ENCODE measurements at regions not wholly inside any gene's neighbourhood (a gene's known extent, or its start where the extent isn't known, plus 50 kb on each side); places are given as distances from the start of the nearest gene placed in this dataset.

- intact Hi-C loops (cut with micrococcal nuclease), result no loop called here
- ChIA-PET CTCF (no interaction called here), POLR2A (no interaction called here)
- Mint-ChIP-seq H3K9me3 (no peaks in the 10 kb centered on the region), H3K27ac (no peak overlapping the region), H3K27me3 (no peaks in the 10 kb centered on the region), H3K4me1 (ENCODE audit: low read depth) (no peaks in the 10 kb centered on the region), H3K4me3 (no peak overlapping the region), H3K36me3 (no peaks in the 10 kb centered on the region)
- DNase-seq, result no peak
Observed at GRCh38 chr20:56940466-56940865, 311.4 kb downstream of the TFAP2C start.

- POLR2A ChIA-PET, result no interaction called here
- Mint-ChIP-seq H3K4me1 (ENCODE audit: low read depth) (no peaks in the 10 kb centered on the region), H3K36me3 (no peaks in the 10 kb centered on the region), H3K9me3 (no peaks in the 10 kb centered on the region), H3K4me3 (no peak overlapping the region), H3K27ac (no peak overlapping the region), H3K27me3 (no peaks in the 10 kb centered on the region)
- intact Hi-C loops (cut with micrococcal nuclease), result no loop called here
- CTCF ChIA-PET, result no interaction called here
- DNase-seq, result no peak
Observed at GRCh38 chr20:56941101-56941686, 312.1 kb downstream of the TFAP2C start.

GRCh38 chr20:56943946-56944945 is 315.1 kb downstream of the TFAP2C start:
- no peaks in the 10 kb centered on the region for H3K36me3 Mint-ChIP-seq
- no peak overlapping the region for H3K4me3 Mint-ChIP-seq
- CTCF ChIA-PET, result no interaction called here

GRCh38 chr20:56945057-56945456 is 316.0 kb downstream of the TFAP2C start:
- ChIA-PET CTCF (no interaction called here), POLR2A (interaction anchor here (0.6 kb wide), 1 partner anchor 36 kb away, joined by 4 read pairs; no protein-coding TSS in a partner anchor)
- intact Hi-C loops (cut with micrococcal nuclease), result no loop called here
- H3K4me1 Mint-ChIP-seq (ENCODE audit: low read depth), result no peaks in the 10 kb centered on the region
- no peak overlapping the region for H3K4me3 Mint-ChIP-seq
- peaks cover 7% of the 10 kb centered on the region for H3K27me3 Mint-ChIP-seq
- no peak overlapping the region for H3K27ac Mint-ChIP-seq
- no peaks in the 10 kb centered on the region for H3K36me3 Mint-ChIP-seq
- no peaks in the 10 kb centered on the region for H3K9me3 Mint-ChIP-seq
- DNase-seq, result no peak

More at GRCh38 chr20:56943946-56944945, 315.1 kb downstream of the TFAP2C start:
- DNase-seq, result no peak
- Mint-ChIP-seq H3K9me3 (no peaks in the 10 kb centered on the region), H3K4me1 (ENCODE audit: low read depth) (no peaks in the 10 kb centered on the region), H3K27me3 (peaks cover 7% of the 10 kb centered on the region), H3K27ac (no peak overlapping the region)
- intact Hi-C loops (cut with micrococcal nuclease), result no loop called here
- POLR2A ChIA-PET, result no interaction called here

- no peaks in the 10 kb centered on the region for H3K9me3 Mint-ChIP-seq
Observed at GRCh38 chr20:56945901-56946300, 316.8 kb downstream of the TFAP2C start.

GRCh38 chr20:56949318-56949717 is 317.1 kb downstream of the BMP7 start:
- Mint-ChIP-seq H3K27ac (no peak overlapping the region), H3K4me1 (ENCODE audit: low read depth) (no peaks in the 10 kb centered on the region), H3K9me3 (no peaks in the 10 kb centered on the region), H3K27me3 (peaks cover 7% of the 10 kb centered on the region), H3K4me3 (no peak overlapping the region), H3K36me3 (no peaks in the 10 kb centered on the region)
- POLR2A ChIA-PET, result no interaction called here
- CTCF ChIA-PET, result no interaction called here
- no peak for DNase-seq
- intact Hi-C loops (cut with micrococcal nuclease), result no loop called here

More at GRCh38 chr20:56945901-56946300, 316.8 kb downstream of the TFAP2C start:
- no peaks in the 10 kb centered on the region for H3K4me1 Mint-ChIP-seq (ENCODE audit: low read depth)
- H3K4me3 Mint-ChIP-seq, result no peak overlapping the region
- intact Hi-C loops (cut with micrococcal nuclease), result no loop called here
- no peaks in the 10 kb centered on the region for H3K36me3 Mint-ChIP-seq
- H3K27ac Mint-ChIP-seq, result no peak overlapping the region
- CTCF ChIA-PET, result no interaction called here
- no peak for DNase-seq
- peaks cover 7% of the 10 kb centered on the region for H3K27me3 Mint-ChIP-seq
- POLR2A ChIA-PET, result no interaction called here

- CTCF ChIA-PET, result no interaction called here
- POLR2A ChIA-PET, result no interaction called here
- Mint-ChIP-seq H3K27ac (no peak overlapping the region), H3K36me3 (no peaks in the 10 kb centered on the region), H3K4me3 (no peak overlapping the region), H3K9me3 (no peaks in the 10 kb centered on the region), H3K27me3 (peaks cover 12% of the 10 kb centered on the region), H3K4me1 (ENCODE audit: low read depth) (no peaks in the 10 kb centered on the region)
- intact Hi-C loops (cut with micrococcal nuclease), result no loop called here
- DNase-seq, result no peak
Observed at GRCh38 chr20:56952258-56953047, 314.0 kb downstream of the BMP7 start.

- H3K4me1 Mint-ChIP-seq (ENCODE audit: low read depth), result no peaks in the 10 kb centered on the region
- no peak overlapping the region for H3K27ac Mint-ChIP-seq
- no peak overlapping the region for H3K4me3 Mint-ChIP-seq
- intact Hi-C loops (cut with micrococcal nuclease), result no loop called here
- H3K9me3 Mint-ChIP-seq, result no peaks in the 10 kb centered on the region
- ChIA-PET POLR2A (no interaction called here), CTCF (no interaction called here)
- peaks cover 14% of the 10 kb centered on the region for H3K27me3 Mint-ChIP-seq
- no peaks in the 10 kb centered on the region for H3K36me3 Mint-ChIP-seq
- DNase-seq, result no peak
Observed at GRCh38 chr20:56953048-56953586, 313.3 kb downstream of the BMP7 start.

- Mint-ChIP-seq H3K27ac (no peak overlapping the region), H3K36me3 (no peaks in the 10 kb centered on the region), H3K4me3 (no peak overlapping the region), H3K4me1 (ENCODE audit: low read depth) (no peaks in the 10 kb centered on the region), H3K9me3 (no peaks in the 10 kb centered on the region), H3K27me3 (peaks cover 18% of the 10 kb centered on the region)
- CTCF ChIA-PET, result no interaction called here
- no peak for DNase-seq
- intact Hi-C loops (cut with micrococcal nuclease), result no loop called here
- POLR2A ChIA-PET, result no interaction called here
Observed at GRCh38 chr20:56954797-56955196, 311.6 kb downstream of the BMP7 start.

GRCh38 chr20:56955680-56956079 is 310.8 kb downstream of the BMP7 start:
- POLR2A ChIA-PET, result no interaction called here
- H3K27ac Mint-ChIP-seq, result no peak overlapping the region
- no peaks in the 10 kb centered on the region for H3K36me3 Mint-ChIP-seq
- DNase-seq, result no peak
- peaks cover 18% of the 10 kb centered on the region for H3K27me3 Mint-ChIP-seq
- no peaks in the 10 kb centered on the region for H3K9me3 Mint-ChIP-seq
- no peaks in the 10 kb centered on the region for H3K4me1 Mint-ChIP-seq (ENCODE audit: low read depth)
- CTCF ChIA-PET, result no interaction called here
- H3K4me3 Mint-ChIP-seq, result no peak overlapping the region
- intact Hi-C loops (cut with micrococcal nuclease), result no loop called here

- no peak for DNase-seq
- intact Hi-C loops (cut with micrococcal nuclease), result no loop called here
- H3K9me3 Mint-ChIP-seq, result no peaks in the 10 kb centered on the region
- peaks cover 18% of the 10 kb centered on the region for H3K27me3 Mint-ChIP-seq
- POLR2A ChIA-PET, result no interaction called here
- no peak overlapping the region for H3K27ac Mint-ChIP-seq
- H3K4me1 Mint-ChIP-seq (ENCODE audit: low read depth), result no peaks in the 10 kb centered on the region
- no peaks in the 10 kb centered on the region for H3K36me3 Mint-ChIP-seq
- no peak overlapping the region for H3K4me3 Mint-ChIP-seq
- CTCF ChIA-PET, result no interaction called here
Observed at GRCh38 chr20:56956534-56956933, 309.9 kb downstream of the BMP7 start.

Data from activated CD4-positive, alpha-beta memory T cell treated with anti-CD3 and anti-CD28 coated beads for 36 hours (primary cell).